A549 (cell line): ENCODE measurements at regions not wholly inside any gene's neighbourhood (a gene's known extent, or its start where the extent isn't known, plus 50 kb on each side); places are given as distances from the start of the nearest gene placed in this dataset.

Experiments
- ATAC-seq, 2 experiments: fragments of 200-7000 bp in 1 of 2; fragments of >200 bp in 1 of 2; cut with Nextera tagmentation in 1 of 2; cut with Tn5 transposase in 1 of 2; 3 replicates each; pipeline versions ENCODE4 v1.8.0 to v1.9.1; 2018 to 2020; ENCODE audit warnings: mild to moderate bottlenecking in 1 of 2, moderate library complexity in 1 of 2
- CTCF ChIA-PET: fragments of 300-600 bp; sonication (Branson Sonifier 250); formaldehyde crosslinking; extraction: SDS; loops from one replicate; lab custom pipeline; 2021; ENCODE audit warnings: antibody characterized with exemption, inconsistent platforms; lab: Yijun Ruan, JAX
- POLR2A ChIA-PET: fragments of 350-600 bp; formaldehyde crosslinking; extraction: SDS; loops from one replicate; lab custom pipeline; 2021; ENCODE audit warnings: antibody characterized with exemption, inconsistent platforms; lab: Yijun Ruan, JAX
- DNase-seq, 2 experiments: peaks; one replicate each; pipeline versions ENCODE4 v3.0.0 to v3.0.0-alpha.2; 2011 to 2016; ENCODE audit warnings: low read depth in 1 of 2, low spot score in 1 of 2
- FAIRE-seq: peaks from 2 replicates; lab custom pipeline; 2011; peaks lifted over from hg19 to GRCh38; lab: Jason Lieb, UNC
- H3K27ac ChIP-seq, 2 experiments: fragments of >200 bp; sonication (Bioruptor Twin); formaldehyde crosslinking; 3 replicates each; pipeline ENCODE4 v1.5.1; 2016 to 2017
- H3K4me1 ChIP-seq: fragments of >200 bp; sonication (Bioruptor Twin); formaldehyde crosslinking; 3 replicates; pipeline ENCODE4 v1.6.1; 2016
- H3K4me2 ChIP-seq: fragments of >200 bp; sonication (Bioruptor Twin); formaldehyde crosslinking; 3 replicates; pipeline ENCODE4 v1.6.1; 2016
- H3K4me3 ChIP-seq: fragments of >200 bp; sonication (Bioruptor Twin); formaldehyde crosslinking; 3 replicates; pipeline ENCODE4 v1.5.1; 2016
- H3K9me3 ChIP-seq: fragments of >200 bp; sonication (Bioruptor Twin); formaldehyde crosslinking; 3 replicates; pipeline ENCODE4 v1.6.1; 2016
- BHLHE40 ChIP-seq: IDR thresholded peaks from 2 replicates; pipeline ENCODE4 v1.6.1; 2012; ENCODE audit warnings: low read depth, low read length, inconsistent platforms
- CEBPB ChIP-seq, 2 experiments: fragments of >200 bp in 1 of 2; sonication (Bioruptor Twin) in 1 of 2; formaldehyde crosslinking in 1 of 2; IDR thresholded peaks; 2 replicates each; pipeline ENCODE4 v1.6.1; 2012 to 2016
- CHD2 ChIP-seq: fragments of 150-350 bp; IDR thresholded peaks from 2 replicates; pipeline ENCODE4 v1.6.1; 2014; ENCODE audit warnings: low read length; ENCODE audit not compliant: partially characterized antibody
- EHF ChIP-seq: fragments of 250-450 bp; sonication (Bioruptor Pico); IDR thresholded peaks from 2 replicates; pipeline ENCODE4 v1.5.0; 2020; ENCODE audit warnings: mild to moderate bottlenecking
- FOSL2 ChIP-seq, 2 experiments: fragments of 450-650 bp in 1 of 2; fragments of >200 bp in 1 of 2; sonication (Bioruptor Twin) in 1 of 2; formaldehyde crosslinking; IDR thresholded peaks; 2 replicates each; pipeline versions ENCODE4 v1.5.0 to v1.6.1; 2016 to 2020; ENCODE audit warnings: mild to moderate bottlenecking in 1 of 2, moderate library complexity in 1 of 2
- FOXS1 ChIP-seq: fragments of 250-450 bp; sonication (Bioruptor Pico); IDR thresholded peaks from 2 replicates; pipeline ENCODE4 v1.5.0; 2020; ENCODE audit warnings: mild to moderate bottlenecking, moderate library complexity
- HDAC2 ChIP-seq: fragments of 200-600 bp; sonication (generic); IDR thresholded peaks from 2 replicates; pipeline ENCODE4 v1.6.1; 2016
- HEYL ChIP-seq: fragments of 250-450 bp; sonication (Bioruptor Pico); IDR thresholded peaks from 2 replicates; pipeline ENCODE4 v1.8.0; 2021; ENCODE audit warnings: mild to moderate bottlenecking, moderate library complexity
- HOXB13 ChIP-seq: fragments of 250-450 bp; sonication (Bioruptor Pico); IDR thresholded peaks from 2 replicates; pipeline ENCODE4 v1.5.0; 2020; ENCODE audit warnings: low read depth, mild to moderate bottlenecking, moderate library complexity
- HOXB5 ChIP-seq: fragments of 250-450 bp; sonication (Bioruptor Pico); IDR thresholded peaks from 2 replicates; pipeline ENCODE4 v1.5.0; 2020; ENCODE audit warnings: mild to moderate bottlenecking, moderate library complexity
- MAZ ChIP-seq: fragments of 150-350 bp; IDR thresholded peaks from 2 replicates; pipeline ENCODE4 v1.6.1; 2014; ENCODE audit warnings: antibody characterized with exemption, low read depth, low read length, borderline replicate concordance
- NFE2L2 ChIP-seq: fragments of 150-350 bp; conservative IDR thresholded peaks from 2 replicates; pipeline ENCODE4 v1.6.1; 2014; ENCODE audit warnings: low read length
- PBX3 ChIP-seq: IDR thresholded peaks from 2 replicates; pipeline ENCODE4 v1.6.1; 2012
- RARB ChIP-seq: fragments of 250-450 bp; sonication (Bioruptor Pico); IDR thresholded peaks from 2 replicates; pipeline ENCODE4 v1.8.0; 2021; ENCODE audit warnings: mild to moderate bottlenecking, moderate library complexity
- REST ChIP-seq: fragments of 200-600 bp; sonication (generic); IDR thresholded peaks from 2 replicates; pipeline ENCODE4 v1.6.1; 2016; ENCODE audit warnings: antibody characterized with exemption, mild to moderate bottlenecking, moderate library complexity
- RNF2 ChIP-seq: fragments of 200-600 bp; sonication (generic); IDR thresholded peaks from 2 replicates; pipeline ENCODE4 v1.6.1; 2016; ENCODE audit warnings: low read depth, mild to moderate bottlenecking, antibody characterized with exemption, moderate library complexity, borderline replicate concordance
- TFCP2L1 ChIP-seq: fragments of 250-450 bp; sonication (Bioruptor Pico); IDR thresholded peaks from 2 replicates; pipeline ENCODE4 v1.5.0; 2021; ENCODE audit warnings: mild to moderate bottlenecking
- TP53 ChIP-seq: fragments of 250-450 bp; sonication (Bioruptor Pico); IDR thresholded peaks from 2 replicates; pipeline ENCODE4 v1.5.0; 2021; ENCODE audit warnings: mild to moderate bottlenecking, moderate library complexity
- ZC3H11A ChIP-seq: fragments of 450-650 bp; IDR thresholded peaks from 2 replicates; pipeline ENCODE4 v1.6.1; 2014; ENCODE audit warnings: antibody characterized with exemption, mild to moderate bottlenecking
- ZNF302 ChIP-seq: fragments of 250-450 bp; sonication (Bioruptor Pico); IDR thresholded peaks from 2 replicates; pipeline ENCODE4 v1.9.0; 2021; ENCODE audit warnings: inconsistent platforms, mild to moderate bottlenecking, moderate library complexity
- WGBS: methylation state at CpG from one replicate; pipeline ENCODE4 v1.1.6; 2017; ENCODE audit errors: missing lambda C conversion rate; 5-methylcytosine and 5-hydroxymethylcytosine counted together
- TF ChIP-seq, protein P1 (sequence below): fragments of 450-650 bp; IDR thresholded peaks from 2 replicates; pipeline ENCODE4 v1.6.1; 2014; ENCODE audit warnings: antibody characterized with exemption
- TF ChIP-seq, protein P2 (sequence below): fragments of 250-450 bp; sonication (Bioruptor Pico); IDR thresholded peaks from 2 replicates; pipeline ENCODE4 v1.5.0; 2020; ENCODE audit warnings: low read depth, mild to moderate bottlenecking, moderate library complexity

DNA sequence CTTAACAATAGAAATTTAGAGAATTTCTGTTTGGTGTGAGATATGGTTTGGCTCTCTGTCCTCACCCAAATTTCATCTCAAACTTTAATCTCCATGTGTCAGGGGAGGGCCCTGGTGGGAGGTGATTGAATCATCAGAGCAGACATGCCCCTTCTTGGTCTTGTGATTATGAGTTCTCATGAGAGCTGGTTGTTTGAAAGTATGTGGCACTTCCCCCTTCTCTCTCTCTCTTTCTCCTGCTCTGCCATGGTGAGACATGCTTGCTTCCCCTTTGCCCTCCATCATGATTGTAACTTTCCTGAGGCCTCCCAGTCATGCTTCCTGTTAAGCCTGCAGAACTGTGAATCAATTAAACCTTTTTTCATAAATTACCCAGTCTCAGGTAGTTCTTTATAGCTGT lies 524.7 kb upstream of the ACVR2A start:
- DNase-seq (no peak), FAIRE-seq (no peak), ATAC-seq (no peak)
- ChIA-PET POLR2A (no interaction called here), CTCF (no interaction called here)
- TF ChIP-seq HOXB5 (CRISPR knock-in tag) (no peak), HOXB13 (no peak), EHF (CRISPR knock-in tag) (no peak), HEYL (CRISPR knock-in tag) (no peak), TFCP2L1 (CRISPR knock-in tag) (no peak), CEBPB (IDR thresholded peaks at IDR 0.05) (no peak), NFE2L2 (no peak), REST (no peak), BHLHE40 (no peak), TP53 (no peak), RNF2 (no peak), RARB (CRISPR knock-in tag) (no peak), MAZ (no peak), PBX3 (no peak), HDAC2 (no peak), FOXS1 (CRISPR knock-in tag) (no peak)
- TF ChIP-seq, protein P1, sequence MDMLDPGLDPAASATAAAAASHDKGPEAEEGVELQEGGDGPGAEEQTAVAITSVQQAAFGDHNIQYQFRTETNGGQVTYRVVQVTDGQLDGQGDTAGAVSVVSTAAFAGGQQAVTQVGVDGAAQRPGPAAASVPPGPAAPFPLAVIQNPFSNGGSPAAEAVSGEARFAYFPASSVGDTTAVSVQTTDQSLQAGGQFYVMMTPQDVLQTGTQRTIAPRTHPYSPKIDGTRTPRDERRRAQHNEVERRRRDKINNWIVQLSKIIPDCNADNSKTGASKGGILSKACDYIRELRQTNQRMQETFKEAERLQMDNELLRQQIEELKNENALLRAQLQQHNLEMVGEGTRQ = no peak
- Histone ChIP-seq H3K4me3 (no peak overlapping the region), H3K27ac (no peak overlapping the region), H3K9me3 (no peaks in the 10 kb centered on the region), H3K4me2 (no peak overlapping the region), H3K4me1 (no peaks in the 10 kb centered on the region)

DNA sequence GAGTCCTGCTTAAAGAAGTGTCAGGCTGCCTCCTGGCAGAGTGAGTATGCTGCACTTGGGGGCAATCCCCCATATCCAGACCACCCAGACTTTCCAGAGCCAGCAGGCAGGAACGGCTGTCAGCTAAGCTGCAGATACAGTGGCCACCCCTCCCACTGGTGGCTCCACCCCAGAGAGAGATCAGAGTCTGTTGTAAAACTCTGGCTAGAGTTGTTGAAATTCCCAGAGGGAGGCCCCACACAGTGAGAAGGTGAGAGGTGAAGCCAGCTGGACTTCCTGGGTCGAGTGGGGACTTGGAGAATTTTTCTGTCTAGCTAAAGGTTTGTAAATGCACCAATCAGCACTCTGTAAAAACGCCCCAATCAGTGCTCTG lies 533.8 kb upstream of the ACVR2A start:
- CTCF ChIA-PET = no interaction called here
- FAIRE-seq (no peak), DNase-seq (no peak)

More for the DNA sequence above, 533.8 kb upstream of the ACVR2A start:
- WGBS = 4% methylated on average over 3 of the region's 3 CpGs
- Histone ChIP-seq H3K4me3 (no peak overlapping the region), H3K4me1 (no peaks in the 10 kb centered on the region), H3K27ac (no peak overlapping the region), H3K9me3 (no peaks in the 10 kb centered on the region), H3K4me2 (no peak overlapping the region)
- TF ChIP-seq FOSL2 (IDR thresholded peaks at IDR 0.05) (no peak), FOSL2 (CRISPR knock-in tag; IDR thresholded peaks at IDR 0.05) (no peak), ZC3H11A (no peak), ZNF302 (CRISPR knock-in tag) (no peak), CHD2 (no peak), HEYL (CRISPR knock-in tag) (no peak)
- TF ChIP-seq, protein P2, sequence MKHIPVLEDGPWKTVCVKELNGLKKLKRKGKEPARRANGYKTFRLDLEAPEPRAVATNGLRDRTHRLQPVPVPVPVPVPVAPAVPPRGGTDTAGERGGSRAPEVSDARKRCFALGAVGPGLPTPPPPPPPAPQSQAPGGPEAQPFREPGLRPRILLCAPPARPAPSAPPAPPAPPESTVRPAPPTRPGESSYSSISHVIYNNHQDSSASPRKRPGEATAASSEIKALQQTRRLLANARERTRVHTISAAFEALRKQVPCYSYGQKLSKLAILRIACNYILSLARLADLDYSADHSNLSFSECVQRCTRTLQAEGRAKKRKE (CRISPR knock-in tag) = no peak
- POLR2A ChIA-PET = no interaction called here
- ATAC-seq = no peak
